SK-N-SH treated with all-trans-retinoic acid at 6 μM for 48 hours (cell line): ENCODE measurements at regions not wholly inside any gene's neighbourhood (a gene's known extent, or its start where the extent isn't known, plus 50 kb on each side); places are given as distances from the start of the nearest gene placed in this dataset.

ENCODE experiments used
- GLIS3 ChIP-seq: fragments of 250-450 bp; sonication (Bioruptor Pico); IDR thresholded peaks from 2 replicates; pipeline ENCODE4 v1.5.0; 2020; ENCODE audit warnings: mild to moderate bottlenecking, moderate library complexity
- PATZ1 ChIP-seq: fragments of 250-450 bp; sonication (Bioruptor Pico); IDR thresholded peaks from 2 replicates; pipeline ENCODE4 v1.8.0; 2020; ENCODE audit warnings: mild to moderate bottlenecking, moderate library complexity, borderline replicate concordance
- POU6F1 ChIP-seq: fragments of 250-450 bp; sonication (Bioruptor Pico); IDR thresholded peaks from 2 replicates; pipeline ENCODE4 v1.8.0; 2021; ENCODE audit warnings: low read depth, mild to moderate bottlenecking, moderate library complexity, borderline replicate concordance
- PPARA ChIP-seq: fragments of 250-450 bp; sonication (Bioruptor Pico); IDR thresholded peaks from 2 replicates; pipeline ENCODE4 v1.5.0; 2020; ENCODE audit warnings: mild to moderate bottlenecking, borderline replicate concordance
- SNAI2 ChIP-seq: fragments of 250-450 bp; sonication (Bioruptor Pico); IDR thresholded peaks from 2 replicates; pipeline ENCODE4 v1.5.0; 2020; ENCODE audit warnings: mild to moderate bottlenecking, moderate library complexity
- ZFP3 ChIP-seq: fragments of 250-450 bp; sonication (Bioruptor Pico); IDR thresholded peaks from 2 replicates; pipeline ENCODE4 v1.5.0; 2020; ENCODE audit warnings: mild to moderate bottlenecking, moderate library complexity
- ZFP30 ChIP-seq: fragments of 450-650 bp; formaldehyde crosslinking; IDR thresholded peaks from 2 replicates; pipeline ENCODE4 v1.5.0; 2022; ENCODE audit warnings: mild to moderate bottlenecking, moderate library complexity
- ZNF70 ChIP-seq: fragments of 450-650 bp; formaldehyde crosslinking; IDR thresholded peaks from 2 replicates; pipeline ENCODE4 v1.5.0; 2020; ENCODE audit warnings: mild to moderate bottlenecking, moderate library complexity
- ZNF8 ChIP-seq: fragments of 450-650 bp; formaldehyde crosslinking; IDR thresholded peaks from 2 replicates; pipeline ENCODE4 v1.5.0; 2020; ENCODE audit warnings: mild to moderate bottlenecking, moderate library complexity

GRCh38 chr3:35409991-35410390 lies 229.3 kb upstream of the ARPP21 start:
- TF ChIP-seq PATZ1 (CRISPR knock-in tag) (no peak), ZNF8 (CRISPR knock-in tag) (no peak), SNAI2 (CRISPR knock-in tag) (no peak), ZNF70 (CRISPR knock-in tag) (no peak), ZFP30 (CRISPR knock-in tag) (no peak), PPARA (CRISPR knock-in tag) (no peak), POU6F1 (CRISPR knock-in tag) (no peak), ZFP3 (CRISPR knock-in tag) (no peak), GLIS3 (CRISPR knock-in tag) (no peak)
